Endothelial cell of umbilical vein (primary cell): ENCODE measurements at regions not wholly inside any gene's neighbourhood (a gene's known extent, or its start where the extent isn't known, plus 50 kb on each side); places are given as distances from the start of the nearest gene placed in this dataset.
"Not testable (repeated sequence)": the region's sequence is repeated elsewhere in the genome, so short reads cannot be mapped to it uniquely, and the experiment has no call there.

Experiments
- BruUV-seq: library from RNA; stranded (reverse); fragments of 400-500 nt; replicated peaks from 2 replicates; lab custom pipeline; 2021; lab: Mats Ljungman, UMichigan
- CTCF ChIA-PET: fragments of 300-600, 350-600 bp; sonication (Branson Sonifier 250); formaldehyde crosslinking; loops from one replicate; lab custom pipeline; 2021; ENCODE audit warnings: antibody characterized with exemption, inconsistent platforms; lab: Charles Lee
- POLR2A ChIA-PET: fragments of 300-600, 350-600 bp; sonication (Branson Sonifier 250); formaldehyde crosslinking; loops from one replicate; lab custom pipeline; 2021; ENCODE audit warnings: antibody characterized with exemption, inconsistent platforms; lab: Charles Lee
- DNase-seq: peaks from one replicate; pipeline ENCODE4 v3.0.0-alpha.2; 2011; ENCODE audit warnings: low read depth, low spot score
- FAIRE-seq: peaks from 2 replicates; lab custom pipeline; 2011; peaks lifted over from hg19 to GRCh38; lab: Jason Lieb, UNC
- H2AFZ ChIP-seq: 2 replicates; pipeline ENCODE4 v1.6.0; 2012; ENCODE audit warnings: low read depth, low read length, control low read depth, inconsistent platforms
- H3K27ac ChIP-seq: 2 replicates; pipeline ENCODE4 v1.5.1; 2011; ENCODE audit warnings: low read depth, mild to moderate bottlenecking, control low read depth, low read length, moderate library complexity; ENCODE audit not compliant: insufficient read depth
- H3K27me3 ChIP-seq, 2 experiments: 2 replicates each; pipeline versions ENCODE4 v1.6.0 to v1.6.1; 2011; ENCODE audit warnings: low read length in 2 of 2, mixed read lengths in 1 of 2; ENCODE audit not compliant: control insufficient read depth in 2 of 2, insufficient read depth in 2 of 2
- H3K36me3 ChIP-seq, 2 experiments: 2 replicates in 1 of 2; 3 replicates in 1 of 2; pipeline ENCODE4 v1.5.1; 2011; ENCODE audit warnings: low read length in 2 of 2, mild to moderate bottlenecking in 1 of 2, moderate library complexity in 1 of 2; ENCODE audit not compliant: control insufficient read depth in 2 of 2, insufficient read depth in 2 of 2; ENCODE audit errors: extremely low read depth in 1 of 2
- H3K4me1 ChIP-seq: 3 replicates; pipeline ENCODE4 v1.5.1; 2011; ENCODE audit warnings: mild to moderate bottlenecking, low read length; ENCODE audit not compliant: control insufficient read depth, insufficient read depth; ENCODE audit errors: extremely low read depth
- H3K4me2 ChIP-seq: 2 replicates; pipeline ENCODE4 v1.6.1; 2011; ENCODE audit warnings: low read length, control low read depth, mixed read lengths; ENCODE audit not compliant: insufficient read depth
- H3K4me3 ChIP-seq, 3 experiments: fragments of 200-600 bp in 1 of 3; sonication (generic), shearing (Covaris generic) in 1 of 3; replicated peaks in 1 of 3; 2 replicates each; pipeline ENCODE4 v1.5.1; 2011 to 2016; ENCODE audit warnings: control low read depth in 3 of 3, low read length in 3 of 3, mild to moderate bottlenecking in 2 of 3, inconsistent platforms in 1 of 3, low read depth in 1 of 3, moderate library complexity in 1 of 3; ENCODE audit not compliant: insufficient read depth in 1 of 3
- H3K79me2 ChIP-seq: 2 replicates; pipeline ENCODE4 v1.6.0; 2012; ENCODE audit warnings: low read length, inconsistent platforms; ENCODE audit not compliant: control insufficient read depth, insufficient read depth
- H3K9ac ChIP-seq: replicated peaks from 2 replicates; pipeline ENCODE3; 2011; ENCODE audit warnings: low read length, control low read depth; ENCODE audit not compliant: insufficient read depth; ENCODE audit errors: extremely low read depth
- H3K9me1 ChIP-seq: replicated peaks from 3 replicates; pipeline ENCODE4 v1.6.0; 2011; ENCODE audit warnings: mild to moderate bottlenecking, low read length; ENCODE audit not compliant: control insufficient read depth, insufficient read depth; ENCODE audit errors: extremely low read depth
- H3K9me3 ChIP-seq: replicated peaks from 2 replicates; pipeline ENCODE4 v1.5.1; 2012; ENCODE audit warnings: low read length, inconsistent platforms; ENCODE audit not compliant: control insufficient read depth, insufficient read depth
- H4K20me1 ChIP-seq: replicated peaks from 2 replicates; pipeline ENCODE3; 2011; ENCODE audit warnings: mild to moderate bottlenecking, low read length; ENCODE audit not compliant: control insufficient read depth, insufficient read depth; ENCODE audit errors: extremely low read depth
- CTCF ChIP-seq, 2 donors: IDR thresholded peaks; 1 replicate in 1 of 2; 2 replicates in 1 of 2; pipeline ENCODE4 v1.5.1; 2011; ENCODE audit warnings: low read length in 2 of 2, mild to moderate bottlenecking in 2 of 2, moderate library complexity in 2 of 2, control low read depth in 1 of 2, inconsistent platforms in 1 of 2, low read depth in 1 of 2; ENCODE audit not compliant: insufficient read depth in 1 of 2; ENCODE audit errors: extremely low read depth in 1 of 2
- EZH2 ChIP-seq: IDR thresholded peaks from 2 replicates; pipeline ENCODE4 v1.6.1; 2012; ENCODE audit warnings: borderline replicate concordance, low read depth, mild to moderate bottlenecking, moderate library complexity, low read length, inconsistent platforms; ENCODE audit not compliant: severe bottlenecking
- FOS ChIP-seq: IDR thresholded peaks from 2 replicates; pipeline ENCODE4 v1.6.1; 2011; ENCODE audit warnings: mild to moderate bottlenecking, low read length, moderate library complexity, borderline replicate concordance; ENCODE audit not compliant: insufficient read depth
- GATA2 ChIP-seq: IDR thresholded peaks from 2 replicates; pipeline ENCODE4 v1.7.0; 2011; ENCODE audit warnings: low read depth, mild to moderate bottlenecking, moderate library complexity, mixed read lengths, low read length; ENCODE audit not compliant: insufficient read length, insufficient read depth
- JUN ChIP-seq: IDR thresholded peaks from 2 replicates; pipeline ENCODE4 v1.6.1; 2011; ENCODE audit warnings: borderline replicate concordance, low read depth; ENCODE audit not compliant: insufficient read length, insufficient read depth
- MAX ChIP-seq: IDR thresholded peaks from 2 replicates; pipeline ENCODE4 v1.6.1; 2011; ENCODE audit not compliant: insufficient read depth, insufficient read length
- MYC ChIP-seq: IDR thresholded peaks from one replicate; pipeline ENCODE4 v1.6.1; 2011; ENCODE audit warnings: mild to moderate bottlenecking, low read depth, low read length
- POLR2A ChIP-seq: IDR thresholded peaks from 2 replicates; pipeline ENCODE4 v1.6.1; 2012; ENCODE audit warnings: low read depth, mild to moderate bottlenecking, control low read depth, low read length
- dilution Hi-C: fragments of 300-500 bp; cut with MboI; formaldehyde crosslinking; loops from one replicate; pipeline ENCODE4 v1.15.0; 2019; ENCODE audit warnings: low sequenced_read_pairs; ENCODE audit not compliant: extremely low pct_ligation_motif_present
- intact Hi-C: fragments of 100-400 bp; cut with micrococcal nuclease; formaldehyde crosslinking; loops from one replicate; pipeline ENCODE4 v1.10.0; 2022

GRCh38 chr12:131344715-131345520 lies 366.0 kb upstream of the SFSWAP start:
- dilution Hi-C loops, FAIRE-seq: not testable (repeated sequence)

GRCh38 chr12:131345521-131346436 lies 365.1 kb upstream of the SFSWAP start:
- Histone ChIP-seq H2AFZ (no peak overlapping the region), H3K9ac (no peak overlapping the region), H4K20me1 (no peaks in the 10 kb centered on the region), H3K79me2 (no peaks in the 10 kb centered on the region), H3K27ac (no peak overlapping the region), H3K9me1 (no peaks in the 10 kb centered on the region), H3K9me3 (peaks cover 5% of the 10 kb centered on the region), H3K36me3 (no peaks in the 10 kb centered on the region), H3K4me1 (no peaks in the 10 kb centered on the region), H3K4me3 (no peak overlapping the region), H3K4me2 (no peak overlapping the region), H3K27me3 (no peaks in the 10 kb centered on the region)
- no peak for FAIRE-seq
- CTCF ChIA-PET = no interaction called here
- intact Hi-C loops (no loop called here), dilution Hi-C loops (no loop called here)
- POLR2A ChIA-PET = no interaction called here
- BruUV-seq = no TSS peak
- no peak for DNase-seq
- TF ChIP-seq MYC (no peak), MAX (no peak), POLR2A (no peak), CTCF (IDR thresholded peaks at IDR 0.05; ENCODE audit: extremely low read depth in 1 of 2, insufficient read depth in 1 of 2, low read depth in 1 of 2, low read length in 2 of 2) (no peak), GATA2 (no peak), JUN (no peak), EZH2 (no peak), FOS (no peak)

More at GRCh38 chr12:131344715-131345520, 366.0 kb upstream of the SFSWAP start:
- H4K20me1 ChIP-seq, H2AFZ ChIP-seq, H3K36me3 ChIP-seq, POLR2A ChIA-PET, H3K9ac ChIP-seq, H3K27me3 ChIP-seq, CTCF ChIA-PET, H3K9me3 ChIP-seq, H3K9me1 ChIP-seq, H3K27ac ChIP-seq, H3K4me2 ChIP-seq, H3K4me1 ChIP-seq, H3K4me3 ChIP-seq, DNase-seq, BruUV-seq, H3K79me2 ChIP-seq: not testable (repeated sequence)
- intact Hi-C loops = loop anchor here (5.0 kb wide), 1 partner anchor 277 kb away; no protein-coding TSS in a partner anchor
